Hepatocyte (in vitro differentiated cells): ENCODE measurements at regions not wholly inside any gene's neighbourhood (a gene's known extent, or its start where the extent isn't known, plus 50 kb on each side); places are given as distances from the start of the nearest gene placed in this dataset. TPM values are rescaled to one million over a fixed set of nuclear protein-coding genes. Genes with fewer than 3 reads are reported as not detected.
"Not testable (repeated sequence)": the region's sequence is repeated elsewhere in the genome, so short reads cannot be mapped to it uniquely, and the experiment has no call there.

Experiments used
- DNase-seq: peaks from one replicate; pipeline ENCODE4 v3.0.0-alpha.2; 2016; ENCODE audit warnings: low spot score
- H2AFZ ChIP-seq: fragments of 200-600 bp; sonication (generic); 2 replicates; pipeline ENCODE4 v1.6.0; 2016; ENCODE audit warnings: antibody characterized with exemption, mild to moderate bottlenecking
- H3K27ac ChIP-seq: fragments of 200-600 bp; sonication (generic); 2 replicates; pipeline ENCODE4 v1.5.1; 2016; ENCODE audit warnings: mild to moderate bottlenecking
- H3K27me3 ChIP-seq: fragments of 200-600 bp; sonication (generic); 2 replicates; pipeline ENCODE4 v1.6.1; 2016
- H3K36me3 ChIP-seq: fragments of 200-600 bp; sonication (generic); replicated peaks from 2 replicates; pipeline ENCODE4 v1.5.1; 2016; ENCODE audit warnings: low read depth; ENCODE audit not compliant: insufficient read depth
- H3K4me1 ChIP-seq: fragments of 200-600 bp; sonication (generic); 2 replicates; pipeline ENCODE4 v1.5.1; 2016; ENCODE audit warnings: mild to moderate bottlenecking, moderate library complexity; ENCODE audit not compliant: insufficient read depth
- H3K4me2 ChIP-seq: fragments of 200-600 bp; sonication (generic); 2 replicates; pipeline ENCODE4 v1.6.0; 2016
- H3K4me3 ChIP-seq: fragments of 200-600 bp; sonication (generic); 2 replicates; pipeline ENCODE4 v1.5.1; 2016; ENCODE audit warnings: mild to moderate bottlenecking
- H3K79me2 ChIP-seq: fragments of 200-600 bp; sonication (generic); 2 replicates; pipeline ENCODE4 v1.6.0; 2017; ENCODE audit warnings: mild to moderate bottlenecking
- H3K9me2 ChIP-seq: fragments of 200-600 bp; sonication (generic); replicated peaks from 2 replicates; pipeline ENCODE4 v1.6.0; 2017; ENCODE audit warnings: mild to moderate bottlenecking; ENCODE audit not compliant: insufficient read depth
- H3K9me3 ChIP-seq: fragments of 200-600 bp; sonication (generic); 2 replicates; pipeline ENCODE4 v1.5.1; 2016; ENCODE audit warnings: low read depth, mild to moderate bottlenecking
- H4K20me1 ChIP-seq: fragments of 200-600 bp; sonication (generic); 2 replicates; pipeline ENCODE4 v1.6.0; 2016; ENCODE audit warnings: mild to moderate bottlenecking; ENCODE audit not compliant: insufficient read depth, poor library complexity, severe bottlenecking
- EZH2 ChIP-seq: fragments of 200-600 bp; sonication (generic); IDR thresholded peaks from 2 replicates; pipeline ENCODE4 v1.6.1; 2016; ENCODE audit warnings: antibody characterized with exemption, mild to moderate bottlenecking, borderline replicate concordance
- EZH2phosphoT487 ChIP-seq: fragments of 200-600 bp; sonication (generic); IDR thresholded peaks from one replicate; pipeline ENCODE4 v1.6.1; 2018; ENCODE audit warnings: antibody characterized with exemption, mild to moderate bottlenecking, low read depth, moderate library complexity; ENCODE audit not compliant: unreplicated experiment, severe bottlenecking
- WGBS: methylation state at CpG from one replicate; pipeline ENCODE4 v1.1.6; 2016; ENCODE audit warnings: low lambda C conversion rate; ENCODE audit errors: missing lambda C conversion rate; 5-methylcytosine and 5-hydroxymethylcytosine counted together
- small RNA-seq: library from RNA; depleted of rRNA; stranded (forward); fragments of <200 nt; gene quantifications from one replicate; pipeline ENCODE3, GENCODE V24; 2014
- TF ChIP-seq, protein P1 (sequence below): fragments of 200-600 bp; sonication (generic); IDR thresholded peaks from 2 replicates; pipeline ENCODE4 v1.5.1; 2016; ENCODE audit warnings: antibody characterized with exemption, mild to moderate bottlenecking; ENCODE audit not compliant: poor library complexity

DNA sequence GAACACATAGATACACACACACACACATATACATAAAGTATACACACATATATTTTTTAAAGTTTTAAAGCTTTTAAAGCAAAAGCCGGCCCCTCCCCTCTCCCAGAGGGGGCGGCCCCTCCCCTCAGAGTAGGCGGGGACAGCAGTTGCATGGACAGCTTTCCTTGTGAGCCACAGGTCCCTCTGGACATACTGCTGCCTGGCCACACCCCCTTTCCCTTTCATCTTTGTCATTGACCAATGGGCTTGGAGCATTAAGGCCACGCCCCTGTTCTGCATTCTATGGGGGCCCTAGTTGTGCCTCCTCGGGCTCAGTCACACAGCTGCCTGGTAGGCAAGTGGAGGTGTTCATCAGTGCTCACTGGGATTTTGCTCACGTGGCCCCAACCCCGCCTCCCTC, 57.5 kb upstream of the LYSMD4 start:
- not testable (repeated sequence) for H3K9me3 ChIP-seq, H3K79me2 ChIP-seq, H3K4me3 ChIP-seq, H3K4me2 ChIP-seq, H3K36me3 ChIP-seq, H3K9me2 ChIP-seq, H3K27me3 ChIP-seq, H3K27ac ChIP-seq, H3K4me1 ChIP-seq, H4K20me1 ChIP-seq, H2AFZ ChIP-seq
- DNase-seq = peak; percentile 6
- WGBS = 97% methylated on average over 7 of the region's 7 CpGs

DNA sequence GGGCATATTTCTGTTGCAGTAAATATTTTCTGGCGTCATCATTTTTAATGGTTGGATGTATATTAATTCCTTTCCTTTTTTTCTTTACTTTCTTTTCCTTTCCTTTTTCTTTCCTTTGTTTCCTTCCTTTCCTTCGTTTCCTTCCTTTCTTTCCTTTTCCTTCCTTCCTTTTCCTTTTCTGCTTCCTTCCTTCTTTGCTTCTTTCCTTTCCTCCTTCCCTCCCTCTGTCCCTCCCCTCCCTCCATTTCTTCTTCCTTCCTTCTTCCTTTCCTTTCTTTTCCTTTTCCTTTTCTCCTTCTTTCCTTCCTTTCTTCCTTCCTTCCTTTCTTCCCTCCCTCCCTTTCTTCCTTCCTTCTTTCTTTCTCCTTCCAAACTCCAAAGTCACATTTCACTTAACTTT, 54.9 kb upstream of the LYSMD4 start:
- WGBS = 83% methylated on average over 1 of the region's 2 CpGs
- no peaks in the 10 kb centered on the region for H3K9me2 ChIP-seq

DNA sequence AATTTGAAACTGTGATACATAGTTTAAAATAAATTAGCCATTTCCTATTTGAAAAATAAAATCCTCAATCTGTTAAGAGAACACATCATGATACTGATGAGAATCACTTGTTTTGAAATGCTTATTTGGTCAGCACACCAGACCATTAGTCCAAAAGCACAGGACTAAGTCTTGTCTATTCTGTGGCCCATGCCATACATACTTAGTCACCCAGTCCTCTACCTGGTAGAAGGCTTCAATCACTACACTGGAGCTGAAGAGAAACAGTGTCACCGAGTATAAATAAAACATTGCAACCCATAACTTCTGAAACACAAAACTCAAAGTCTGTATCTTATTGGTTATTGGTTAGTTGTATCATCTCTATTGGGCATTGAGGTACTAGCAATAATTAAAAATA, 51.6 kb upstream of the LYSMD4 start:
- H3K9me3 ChIP-seq, H3K4me2 ChIP-seq, H2AFZ ChIP-seq, H3K79me2 ChIP-seq, DNase-seq, H4K20me1 ChIP-seq, H3K27me3 ChIP-seq, H3K4me1 ChIP-seq, H3K36me3 ChIP-seq, H3K4me3 ChIP-seq, H3K9me2 ChIP-seq: not testable (repeated sequence)
- 86% methylated on average over 1 of the region's 1 CpG for WGBS
- peak overlapping the region; percentile 56 for H3K27ac ChIP-seq

More for the DNA sequence above, 54.9 kb upstream of the LYSMD4 start:
- no peak overlapping the region for H3K4me3 ChIP-seq
- H3K79me2 ChIP-seq = no peaks in the 10 kb centered on the region
- no peak for DNase-seq
- H3K9me3 ChIP-seq = no peaks in the 10 kb centered on the region
- no peak overlapping the region for H2AFZ ChIP-seq
- no peak overlapping the region for H3K27ac ChIP-seq
- H3K4me1 ChIP-seq = no peaks in the 10 kb centered on the region
- no peaks in the 10 kb centered on the region for H4K20me1 ChIP-seq
- H3K27me3 ChIP-seq = no peaks in the 10 kb centered on the region
- H3K4me2 ChIP-seq = no peak overlapping the region
- TF ChIP-seq, protein P1, sequence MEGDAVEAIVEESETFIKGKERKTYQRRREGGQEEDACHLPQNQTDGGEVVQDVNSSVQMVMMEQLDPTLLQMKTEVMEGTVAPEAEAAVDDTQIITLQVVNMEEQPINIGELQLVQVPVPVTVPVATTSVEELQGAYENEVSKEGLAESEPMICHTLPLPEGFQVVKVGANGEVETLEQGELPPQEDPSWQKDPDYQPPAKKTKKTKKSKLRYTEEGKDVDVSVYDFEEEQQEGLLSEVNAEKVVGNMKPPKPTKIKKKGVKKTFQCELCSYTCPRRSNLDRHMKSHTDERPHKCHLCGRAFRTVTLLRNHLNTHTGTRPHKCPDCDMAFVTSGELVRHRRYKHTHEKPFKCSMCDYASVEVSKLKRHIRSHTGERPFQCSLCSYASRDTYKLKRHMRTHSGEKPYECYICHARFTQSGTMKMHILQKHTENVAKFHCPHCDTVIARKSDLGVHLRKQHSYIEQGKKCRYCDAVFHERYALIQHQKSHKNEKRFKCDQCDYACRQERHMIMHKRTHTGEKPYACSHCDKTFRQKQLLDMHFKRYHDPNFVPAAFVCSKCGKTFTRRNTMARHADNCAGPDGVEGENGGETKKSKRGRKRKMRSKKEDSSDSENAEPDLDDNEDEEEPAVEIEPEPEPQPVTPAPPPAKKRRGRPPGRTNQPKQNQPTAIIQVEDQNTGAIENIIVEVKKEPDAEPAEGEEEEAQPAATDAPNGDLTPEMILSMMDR = no peak
- TF ChIP-seq EZH2 (no peak), EZH2phosphoT487 (no peak)
- no peaks in the 10 kb centered on the region for H3K36me3 ChIP-seq

DNA sequence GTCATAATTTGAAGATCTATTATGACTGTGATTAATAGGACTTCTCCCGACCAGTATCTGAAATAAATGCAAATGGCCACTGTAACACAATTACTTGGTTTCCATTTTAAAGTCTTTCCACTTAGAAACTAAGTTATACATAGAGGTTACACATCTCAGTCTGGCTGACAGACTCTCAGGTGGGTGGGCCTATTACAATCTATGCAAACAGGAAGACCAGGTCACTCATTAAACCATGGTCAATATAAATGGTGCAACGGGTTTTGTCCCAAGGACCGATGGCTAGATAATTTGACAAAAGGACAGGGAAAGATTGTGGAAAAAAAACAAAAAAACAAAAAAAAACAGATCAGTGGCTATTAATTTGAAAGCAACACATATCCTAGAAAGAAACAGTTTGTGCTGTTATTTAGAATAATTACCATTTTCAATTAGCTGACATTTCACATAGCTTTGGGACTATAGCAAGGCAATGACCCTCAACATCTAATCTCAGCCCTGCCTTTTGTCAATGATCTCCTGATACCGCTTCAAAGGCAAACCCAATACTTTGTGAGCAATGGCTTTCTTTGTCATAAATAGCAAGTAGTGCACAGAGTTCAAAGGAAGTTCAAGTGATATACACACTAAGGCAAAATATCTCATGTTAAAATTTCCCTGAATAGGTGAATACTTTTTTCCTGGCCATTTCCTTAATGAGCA, 50.8 kb upstream of the LYSMD4 start:
- 48% methylated on average over 4 of the region's 4 CpGs for WGBS
- not testable (repeated sequence) for H4K20me1 ChIP-seq, H3K36me3 ChIP-seq, H3K4me3 ChIP-seq, H3K79me2 ChIP-seq, H3K9me3 ChIP-seq, H3K27me3 ChIP-seq, H2AFZ ChIP-seq, H3K9me2 ChIP-seq, H3K4me1 ChIP-seq, DNase-seq
- peak overlapping the region; percentile 56 for H3K27ac ChIP-seq
- H3K4me2 ChIP-seq = peak overlapping the region; percentile 45

Small RNAs in the stretch of these regions (small RNA-seq; reads per million reads assigned to genes)
- gene RN7SL484P = not detected
